Left kidney (tissue), 1 donor: ENCODE measurements at regions not wholly inside any gene's neighbourhood (a gene's known extent, or its start where the extent isn't known, plus 50 kb on each side); places are given as distances from the start of the nearest gene placed in this dataset.
"Not testable (repeated sequence)": the region's sequence is repeated elsewhere in the genome, so short reads cannot be mapped to it uniquely, and the experiment has no call there.

Experiments
- DNase-seq: peaks from one replicate; pipeline ENCODE4 v3.0.0-alpha.2; 2013

DNA sequence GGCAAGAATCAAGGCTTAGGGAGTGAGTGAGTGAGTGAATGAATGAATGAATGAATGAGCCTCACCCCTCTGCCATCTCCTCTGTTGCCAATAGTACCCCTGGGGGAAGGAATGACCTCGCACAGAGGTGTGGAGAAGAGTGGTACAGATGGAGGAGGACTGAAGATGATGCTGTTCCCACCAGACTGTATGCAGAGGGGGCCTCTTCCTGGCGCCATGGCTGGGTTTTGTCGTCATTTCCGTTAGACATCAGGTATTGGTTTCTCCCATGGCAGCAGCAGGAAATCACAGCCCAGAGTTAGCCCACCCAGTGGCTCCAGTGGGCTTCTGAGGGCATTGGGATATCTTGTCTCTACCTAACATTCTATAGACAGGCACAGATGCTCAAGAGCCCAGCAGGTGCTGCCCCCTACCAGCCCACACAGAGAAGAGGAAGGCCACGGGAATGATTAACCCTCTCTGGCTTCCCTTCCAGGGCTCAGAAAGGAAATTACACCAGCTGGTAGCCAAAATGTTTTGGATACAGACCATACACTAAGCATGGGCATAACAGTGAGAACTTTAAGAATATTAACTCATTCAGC lies 109.8 kb upstream of the SLC6A11 start:
- no peak for DNase-seq

- DNase-seq = no peak
These were observed 109.2 kb upstream of the SLC6A11 start for GRCh38 chr3:10706740-10707399.

- DNase-seq = no peak
These were observed 108.4 kb upstream of the SLC6A11 start for GRCh38 chr3:10707400-10708215.

DNA sequence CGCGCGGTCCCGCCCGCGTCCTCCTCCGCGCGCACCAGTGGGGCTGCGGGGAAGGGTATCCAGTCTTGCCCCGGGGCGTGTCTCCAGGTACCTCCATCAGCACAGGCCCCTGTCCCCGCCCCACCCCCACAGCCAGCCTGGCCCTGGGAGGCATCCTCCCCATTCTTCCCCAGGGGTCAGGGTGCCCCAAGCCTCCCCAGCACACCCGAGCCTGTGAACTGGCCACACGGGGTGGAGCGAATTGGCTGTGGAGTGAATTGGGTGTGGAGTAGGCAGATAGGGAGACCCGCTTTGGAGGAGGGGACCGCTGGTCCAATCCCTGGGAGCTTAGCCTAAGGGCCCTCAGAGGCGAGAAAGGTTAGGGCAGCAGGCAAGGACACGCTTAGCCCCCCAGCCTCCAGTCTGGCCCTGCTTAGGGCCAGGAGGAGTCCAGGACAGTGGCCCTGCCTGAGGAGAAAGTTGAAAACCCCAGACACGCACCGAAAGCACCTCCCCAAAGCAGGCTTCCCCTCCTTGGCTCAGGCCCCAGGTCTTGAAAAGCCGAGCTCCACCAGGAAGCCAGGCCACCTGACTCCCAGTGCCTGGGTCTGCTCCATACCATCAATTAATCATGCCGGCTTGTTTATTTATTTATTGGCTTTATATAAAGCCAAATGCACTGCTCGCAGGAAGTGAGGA lies 107.7 kb upstream of the SLC6A11 start:
- no peak for DNase-seq

GRCh38 chr3:10709110-10709781 lies 106.8 kb upstream of the SLC6A11 start:
- DNase-seq = no peak

DNA sequence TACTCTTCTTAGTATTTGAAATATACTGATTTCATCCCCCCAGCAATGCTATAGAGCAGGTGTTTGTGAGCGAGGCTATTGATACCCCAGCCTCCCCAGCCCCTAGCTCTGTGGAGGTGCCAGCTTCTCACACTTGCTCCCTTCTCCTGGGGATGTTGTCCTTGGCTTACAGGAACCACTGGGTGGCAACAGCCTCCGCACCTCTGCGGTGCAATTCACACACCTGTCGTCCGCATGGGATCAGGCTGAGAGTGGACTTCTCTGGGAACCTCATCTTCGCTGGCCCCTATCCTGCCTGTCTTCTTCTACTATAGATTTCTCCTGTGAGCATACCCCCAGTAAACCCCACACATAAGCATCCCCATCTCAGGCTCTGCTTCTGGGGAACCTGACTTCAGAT lies 103.9 kb upstream of the SLC6A11 start:
- no peak for DNase-seq

DNA sequence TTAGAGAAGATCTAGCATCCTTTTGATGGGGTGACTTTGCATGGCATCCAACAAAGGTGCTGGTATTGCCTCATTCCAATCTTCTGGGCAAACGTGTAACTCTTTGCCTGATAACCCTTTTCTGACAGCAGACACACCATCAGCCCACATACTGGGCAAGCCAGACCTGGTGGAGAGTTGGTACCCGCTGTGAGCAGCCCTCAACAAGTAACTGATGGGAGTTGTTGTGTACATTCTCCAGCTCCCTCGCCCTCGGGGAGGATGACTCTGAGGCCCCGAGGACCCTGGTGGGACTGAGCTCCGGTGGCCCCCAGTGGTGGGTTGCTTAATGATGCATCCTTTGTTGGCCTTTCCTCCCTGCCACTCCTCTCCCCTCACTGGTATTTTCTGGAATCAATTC lies 102.4 kb upstream of the SLC6A11 start:
- no peak for DNase-seq

- DNase-seq = no peak
These were observed 100.1 kb upstream of the SLC6A11 start for GRCh38 chr3:10715886-10716285.

GRCh38 chr3:10716964-10717363 lies 99.1 kb upstream of the SLC6A11 start:
- no peak for DNase-seq

- DNase-seq = no peak
These were observed 98.3 kb upstream of the SLC6A11 start for GRCh38 chr3:10717756-10718155.

DNA sequence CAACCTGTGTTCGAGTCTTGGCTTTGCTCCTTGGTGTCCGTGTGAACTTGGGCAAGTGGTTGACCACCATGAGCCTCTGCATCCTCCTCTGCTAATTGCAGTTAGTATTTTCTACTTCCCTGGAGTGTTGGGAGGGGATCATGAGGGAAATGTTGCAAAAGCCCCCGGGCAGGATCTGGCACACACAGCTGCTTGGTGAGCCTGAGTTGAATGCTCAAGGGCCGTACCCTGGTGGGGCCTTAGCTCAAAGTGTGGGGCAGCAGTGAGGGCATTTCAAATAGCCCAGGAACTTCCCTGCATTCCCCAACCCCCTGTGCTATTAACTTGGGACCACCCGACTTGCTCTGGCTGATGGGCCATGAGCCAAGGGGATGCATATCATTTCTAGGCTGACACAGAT lies 94.9 kb upstream of the SLC6A11 start:
- DNase-seq = no peak

DNA sequence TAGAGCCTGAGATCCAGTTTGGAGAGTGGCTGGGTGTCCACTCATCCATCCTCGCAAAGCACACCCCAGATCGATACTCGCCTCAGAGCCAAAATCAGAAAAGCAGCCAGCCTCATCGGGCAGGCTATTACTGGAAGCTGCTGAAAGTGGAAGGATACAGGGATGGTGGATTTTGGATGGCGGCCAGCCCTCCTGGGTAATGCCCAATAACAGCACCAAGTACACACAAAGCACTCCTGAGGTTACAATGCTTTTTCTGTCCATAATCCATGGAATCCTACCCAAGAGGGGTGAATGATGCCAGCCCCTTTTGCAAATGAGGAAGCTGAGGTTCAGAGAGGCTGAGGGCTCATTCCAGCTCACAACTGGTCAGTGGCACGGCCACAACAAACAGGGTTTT lies 93.1 kb upstream of the SLC6A11 start:
- DNase-seq = no peak

- no peak for DNase-seq
These were observed 92.0 kb upstream of the SLC6A11 start for GRCh38 chr3:10723991-10724390.

- no peak for DNase-seq
These were observed 91.0 kb upstream of the SLC6A11 start for GRCh38 chr3:10725067-10725466.

- DNase-seq = no peak
These were observed 90.2 kb upstream of the SLC6A11 start for GRCh38 chr3:10725846-10726245.

DNA sequence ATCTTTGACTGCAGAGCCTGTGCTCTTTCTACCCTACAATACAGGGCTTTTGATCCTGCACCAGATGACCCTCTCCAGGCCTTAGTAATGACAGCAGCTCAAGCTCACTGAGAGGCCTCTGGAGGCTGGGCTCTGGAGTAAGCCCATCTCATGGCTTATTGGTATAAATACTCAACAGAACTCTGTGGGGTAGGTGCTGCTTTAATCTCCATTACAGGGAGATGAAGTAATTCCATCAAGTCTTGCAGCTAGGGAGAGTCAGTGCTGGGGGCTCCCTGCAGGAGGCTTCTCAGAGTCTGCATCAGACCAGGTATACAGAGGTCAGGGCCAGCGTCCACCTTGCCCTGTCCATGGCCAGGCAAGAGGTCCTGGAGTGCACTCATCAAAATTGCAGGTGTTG lies 89.2 kb upstream of the SLC6A11 start:
- DNase-seq = no peak

GRCh38 chr3:10729439-10729838 lies 86.6 kb upstream of the SLC6A11 start:
- no peak for DNase-seq

GRCh38 chr3:10732292-10732691 lies 83.7 kb upstream of the SLC6A11 start:
- no peak for DNase-seq

GRCh38 chr3:10733297-10733696 lies 82.7 kb upstream of the SLC6A11 start:
- DNase-seq = no peak

GRCh38 chr3:10736444-10736843 lies 79.6 kb upstream of the SLC6A11 start:
- not testable (repeated sequence) for DNase-seq

DNA sequence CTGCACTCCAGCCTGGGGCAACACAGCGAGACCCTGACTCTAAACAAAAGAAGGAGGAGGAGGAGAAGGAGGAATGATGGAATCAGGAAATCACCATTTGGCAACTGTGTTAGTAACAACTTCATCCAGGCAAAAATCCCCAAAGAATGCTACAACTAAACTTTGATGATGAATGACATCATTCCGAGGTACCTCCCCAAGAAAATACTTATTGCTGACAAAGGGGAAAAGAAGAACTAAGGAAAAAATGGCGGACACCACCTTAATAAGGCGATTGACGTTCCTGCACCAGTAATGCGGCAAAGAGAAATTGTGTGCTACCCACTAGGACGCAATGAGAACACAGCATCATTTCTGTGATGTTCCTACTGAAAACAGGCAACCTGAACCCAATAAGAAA lies 78.2 kb upstream of the SLC6A11 start:
- no peak for DNase-seq

DNA sequence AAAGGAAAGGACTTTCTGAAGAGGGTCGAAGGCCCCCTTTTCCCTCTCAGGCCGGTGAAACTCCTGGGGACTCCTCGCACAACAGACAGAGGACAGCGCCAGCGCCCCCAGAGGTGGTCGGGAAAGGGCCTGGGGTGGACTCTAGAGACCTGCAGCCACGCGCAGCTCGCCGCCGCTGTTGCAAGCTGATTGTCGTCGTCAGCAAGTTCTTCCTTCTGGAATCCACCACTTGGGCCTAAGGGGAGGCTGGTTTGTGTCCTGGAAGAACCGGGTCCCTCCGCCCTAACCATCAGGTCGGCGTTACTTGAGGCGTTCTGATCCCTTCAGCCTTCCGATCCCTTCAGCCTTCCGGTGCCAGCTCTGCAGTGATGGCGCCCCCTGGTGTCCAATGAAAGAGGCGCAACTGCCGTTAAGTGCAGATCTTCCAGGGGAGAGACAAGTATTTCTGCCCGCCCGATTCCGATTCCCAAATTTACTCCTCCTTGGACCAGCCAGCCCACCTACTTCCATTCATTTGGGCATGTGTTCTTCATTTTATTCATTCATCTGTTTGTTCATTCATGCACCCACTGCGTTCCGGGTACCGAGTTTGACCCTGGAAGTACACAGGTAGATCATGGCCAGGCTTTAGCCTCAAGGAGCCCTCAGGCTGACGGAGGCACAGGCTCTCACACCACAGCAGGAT lies 77.2 kb upstream of the SLC6A11 start:
- peak; percentile 60 for DNase-seq
